ENCODE measurements at regions not wholly inside any gene's neighbourhood (a gene's known extent, or its start where the extent isn't known, plus 50 kb on each side); places are given as distances from the start of the nearest gene placed in this dataset.

- Histone ChIP-seq H3K4me1 (ENCODE audit: control insufficient read depth in 4 of 4, insufficient read depth in 4 of 4, low read length in 3 of 4) (no peaks in the 10 kb centered on the region), H3K36me3 (ENCODE audit: control insufficient read depth in 4 of 4, insufficient read depth in 3 of 4, low read depth in 1 of 4, low read length in 3 of 4) (no peaks in the 10 kb centered on the region), H3K9me3 (ENCODE audit: control insufficient read depth in 4 of 4, low read length in 3 of 4) (peaks cover 0 to 2% (median 0%) of the 10 kb centered on the region in 4 donors), H3K27me3 (ENCODE audit: control insufficient read depth in 4 of 4, insufficient read depth in 4 of 4, low read length in 3 of 4) (peaks cover 0 to 4% (median 0%) of the 10 kb centered on the region in 4 donors), H3K27ac (ENCODE audit: low read depth in 1 of 2, low read length in 2 of 2) (no peak overlapping the region), H3K4me3 (ENCODE audit: low read depth in 1 of 3, low read length in 3 of 3) (no peak overlapping the region), H3K9ac (ENCODE audit: low read depth in 1 of 2, low read length in 2 of 2) (no peak overlapping the region)
- TF ChIP-seq RAD21 (IDR thresholded peaks at IDR 0.05) (no peak), HNF4G (IDR thresholded peaks at IDR 0.05) (no peak), ZBTB33 (IDR thresholded peaks at IDR 0.05) (no peak), FOXA1 (IDR thresholded peaks at IDR 0.05) (no peak), REST (IDR thresholded peaks at IDR 0.05) (no peak), HNF4A (conservative IDR thresholded peaks at IDR 0.05) (no peak), JUND (IDR thresholded peaks at IDR 0.05) (no peak), RXRA (IDR thresholded peaks at IDR 0.05) (no peak), FOXA2 (IDR thresholded peaks at IDR 0.05) (no peak), NR2F2 (IDR thresholded peaks at IDR 0.05) (no peak), EGR1 (IDR thresholded peaks at IDR 0.05; ENCODE audit: low read depth in 2 of 2) (no peak), MAX (IDR thresholded peaks at IDR 0.05) (no peak), ATF3 (IDR thresholded peaks at IDR 0.05) (no peak), SP1 (IDR thresholded peaks at IDR 0.05) (no peak), GABPA (IDR thresholded peaks at IDR 0.05 in 1 of 2, conservative IDR thresholded peaks at IDR 0.05 in 1 of 2) (no peak), CTCF (IDR thresholded peaks at IDR 0.05; ENCODE audit: low read depth, low read length, missing input control) (no peak)
- no peak for DNase-seq (ENCODE audit: low spot score)
- WGBS, result 67% methylated on average over 5 of the region's 5 CpGs
These were observed 222.7 kb downstream of the C16orf95 start for GRCh38 chr16:87094556-87094865.

GRCh38 chr16:87095271-87095670, 221.9 kb downstream of the C16orf95 start:
- no peaks in the 10 kb centered on the region for H3K36me3 ChIP-seq (ENCODE audit: control insufficient read depth in 4 of 4, insufficient read depth in 3 of 4, low read depth in 1 of 4, low read length in 3 of 4)
- no peak overlapping the region for H3K4me3 ChIP-seq (ENCODE audit: low read depth in 1 of 3, low read length in 3 of 3)
- no peak for DNase-seq (ENCODE audit: low spot score)
- H3K27me3 ChIP-seq (ENCODE audit: control insufficient read depth in 4 of 4, insufficient read depth in 4 of 4, low read length in 3 of 4), result peaks cover 0 to 4% (median 0%) of the 10 kb centered on the region in 4 donors
- no peaks in the 10 kb centered on the region for H3K4me1 ChIP-seq (ENCODE audit: control insufficient read depth in 4 of 4, insufficient read depth in 4 of 4, low read length in 3 of 4)
- H3K9ac ChIP-seq (ENCODE audit: low read depth in 1 of 2, low read length in 2 of 2), result no peak overlapping the region
- 75% methylated on average over 5 of the region's 5 CpGs for WGBS
- H3K27ac ChIP-seq (ENCODE audit: low read depth in 1 of 2, low read length in 2 of 2), result no peak overlapping the region
- peaks cover 0 to 2% (median 0%) of the 10 kb centered on the region in 4 donors for H3K9me3 ChIP-seq (ENCODE audit: control insufficient read depth in 4 of 4, low read length in 3 of 4)
- TF ChIP-seq REST (IDR thresholded peaks at IDR 0.05) (no peak), RAD21 (IDR thresholded peaks at IDR 0.05) (no peak), GABPA (IDR thresholded peaks at IDR 0.05 in 1 of 2, conservative IDR thresholded peaks at IDR 0.05 in 1 of 2) (no peak), YY1 (IDR thresholded peaks at IDR 0.05) (no peak), EGR1 (IDR thresholded peaks at IDR 0.05; ENCODE audit: low read depth in 2 of 2) (no peak), CTCF (IDR thresholded peaks at IDR 0.05; ENCODE audit: low read depth, low read length, missing input control) (no peak), JUND (IDR thresholded peaks at IDR 0.05) (no peak), MAX (IDR thresholded peaks at IDR 0.05) (no peak), TAF1 (conservative IDR thresholded peaks at IDR 0.05) (no peak)

All from liver (tissue), 8 donors.